NCI-H2029 treated with DMSO at 0.1 percent for 48 hours (cell line): ENCODE measurements at regions not wholly inside any gene's neighbourhood (a gene's known extent, or its start where the extent isn't known, plus 50 kb on each side); places are given as distances from the start of the nearest gene placed in this dataset.

Source experiments
- DNase-seq: peaks from one replicate; lab custom pipeline; 2025; lab: John Stamatoyannopoulos, UW

GRCh38 chr13:105982219-105982930 lies 553.1 kb downstream of the EFNB2 start:
- no peak for DNase-seq

GRCh38 chr13:105979131-105980011 lies 556.1 kb downstream of the EFNB2 start:
- DNase-seq = no peak

GRCh38 chr13:105974380-105974779 lies 561.1 kb downstream of the EFNB2 start:
- no peak for DNase-seq

- no peak for DNase-seq
Observed at GRCh38 chr13:105972811-105973590, 562.5 kb downstream of the EFNB2 start.

GRCh38 chr13:105972306-105972721 lies 563.1 kb downstream of the EFNB2 start:
- no peak for DNase-seq

GRCh38 chr13:105971738-105972137 lies 563.7 kb downstream of the EFNB2 start:
- no peak for DNase-seq

GRCh38 chr13:105971312-105971711 lies 564.1 kb downstream of the EFNB2 start:
- DNase-seq = no peak

- DNase-seq = no peak
Observed at GRCh38 chr13:105969761-105970160, 565.7 kb downstream of the EFNB2 start.

- no peak for DNase-seq
Observed at GRCh38 chr13:105965910-105966309, 569.6 kb downstream of the EFNB2 start.

GRCh38 chr13:105962080-105962479 lies 573.4 kb downstream of the EFNB2 start:
- no peak for DNase-seq

- DNase-seq = no peak
Observed at GRCh38 chr13:105961438-105961837, 574.0 kb downstream of the EFNB2 start.

- DNase-seq = no peak
Observed at GRCh38 chr13:105960326-105960725, 575.1 kb downstream of the EFNB2 start.

- DNase-seq = no peak
Observed at GRCh38 chr13:105959876-105960275, 575.6 kb downstream of the EFNB2 start.

- DNase-seq = no peak
Observed at GRCh38 chr13:105957769-105958438, 577.6 kb downstream of the EFNB2 start.

- no peak for DNase-seq
Observed at GRCh38 chr13:105956921-105957320, 578.5 kb downstream of the EFNB2 start.

GRCh38 chr13:105952973-105953290 lies 582.5 kb downstream of the EFNB2 start:
- no peak for DNase-seq

- no peak for DNase-seq
Observed at GRCh38 chr13:105952233-105952972, 583.1 kb downstream of the EFNB2 start.

- no peak for DNase-seq
Observed at GRCh38 chr13:105948143-105948542, 587.3 kb downstream of the EFNB2 start.

- DNase-seq = no peak
Observed at GRCh38 chr13:105940882-105941281, 594.6 kb downstream of the EFNB2 start.

- DNase-seq = no peak
Observed at GRCh38 chr13:105937451-105937850, 598.0 kb downstream of the EFNB2 start.

- no peak for DNase-seq
Observed at GRCh38 chr13:105936816-105937215, 598.6 kb downstream of the EFNB2 start.
